ENCODE measurements at regions not wholly inside any gene's neighbourhood (a gene's known extent, or its start where the extent isn't known, plus 50 kb on each side); places are given as distances from the start of the nearest gene placed in this dataset.

DNA sequence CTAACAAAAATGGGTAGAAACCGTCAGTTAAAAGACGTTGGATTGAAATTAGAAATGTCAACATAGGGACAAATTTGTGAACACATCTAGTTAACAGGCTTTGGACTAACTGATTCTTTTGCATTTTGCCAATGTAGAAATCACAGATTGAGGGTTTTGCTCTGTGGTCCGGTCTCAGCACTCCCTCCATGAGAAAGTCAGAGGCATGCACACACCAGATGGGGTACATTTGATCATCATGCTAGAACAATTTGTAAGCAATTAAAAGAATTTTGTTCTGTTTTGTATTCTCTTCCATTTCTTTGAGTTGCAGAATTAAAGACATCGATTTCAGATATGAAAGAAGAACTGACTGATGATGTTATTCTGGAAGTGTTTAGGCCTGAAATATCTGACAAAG lies 179.1 kb upstream of the CCDC68 start:
- no peaks in the 10 kb centered on the region for H3K4me1 Mint-ChIP-seq
- H3K4me3 Mint-ChIP-seq, result no peak overlapping the region
- Histone ChIP-seq H2AFZ (no peak overlapping the region), H3K36me3 (ENCODE audit: insufficient read depth) (no peaks in the 10 kb centered on the region), H3K4me3 (no peak overlapping the region), H3K79me2 (replicated peaks; ENCODE audit: insufficient read depth) (no peaks in the 10 kb centered on the region), H3K27ac (ENCODE audit: low read depth) (no peak overlapping the region), H3K4me1 (ENCODE audit: insufficient read depth) (no peaks in the 10 kb centered on the region), H3K4me2 (no peak overlapping the region), H3K9me2 (ENCODE audit: insufficient read depth) (peaks cover 4% of the 10 kb centered on the region), H3F3A (replicated peaks; ENCODE audit: low read depth) (no peaks in the 10 kb centered on the region), H4K20me1 (replicated peaks; ENCODE audit: insufficient read depth) (no peaks in the 10 kb centered on the region), H3K27me3 (ENCODE audit: insufficient read depth) (no peaks in the 10 kb centered on the region)
- H3K27ac Mint-ChIP-seq, result no peak overlapping the region
- no peak for TF ChIP-seq ZNF114 (CRISPR knock-in tag; IDR thresholded peaks at IDR 0.05)
- TF ChIP-seq EZH2 (IDR thresholded peaks at IDR 0.05; ENCODE audit: low read depth, unreplicated experiment), result no peak
- no peak for TF ChIP-seq NANOG (IDR thresholded peaks at IDR 0.05; ENCODE audit: borderline replicate concordance)
- TF ChIP-seq ZNF331 (CRISPR knock-in tag; IDR thresholded peaks at IDR 0.05; ENCODE audit: low read depth), result no peak
- no peak for TF ChIP-seq POLR2AphosphoS5 (IDR thresholded peaks at IDR 0.05; ENCODE audit: low read depth)
- TF ChIP-seq EZH2phosphoT487 (IDR thresholded peaks at IDR 0.05; ENCODE audit: unreplicated experiment), result no peak
- TF ChIP-seq CREB1 (CRISPR knock-in tag; IDR thresholded peaks at IDR 0.05; ENCODE audit: low read depth), result no peak
- no peaks in the 10 kb centered on the region for H3K27me3 Mint-ChIP-seq (ENCODE audit: insufficient read depth, low read depth, poor library complexity)
- no peaks in the 10 kb centered on the region for H3K36me3 Mint-ChIP-seq (ENCODE audit: low read depth)
- ATAC-seq (no peak), DNase-seq (ENCODE audit: low spot score) (no peak)
- no peaks in the 10 kb centered on the region for H3K9me3 Mint-ChIP-seq

DNA sequence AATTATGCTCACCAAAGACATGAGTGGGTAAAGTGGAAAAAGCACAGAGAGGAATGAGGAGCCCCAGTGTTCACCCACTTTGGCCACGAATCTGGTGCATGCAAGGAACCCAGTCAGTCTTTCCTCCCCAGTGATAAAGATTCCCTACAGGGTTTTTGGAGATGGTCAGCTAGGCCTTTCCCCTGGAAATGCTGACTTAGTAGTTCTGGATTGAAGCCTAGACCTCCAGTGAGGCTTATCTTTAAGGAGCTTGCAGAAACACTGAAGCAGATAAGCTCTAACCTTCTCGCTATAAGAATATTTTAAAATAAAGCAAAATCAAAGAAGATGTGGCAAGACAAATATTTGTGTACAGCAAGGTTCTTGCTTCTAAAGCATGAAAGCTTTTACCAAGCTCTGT lies 178.3 kb upstream of the CCDC68 start:
- no peak overlapping the region for H3K4me3 ChIP-seq
- TF ChIP-seq, protein P1, sequence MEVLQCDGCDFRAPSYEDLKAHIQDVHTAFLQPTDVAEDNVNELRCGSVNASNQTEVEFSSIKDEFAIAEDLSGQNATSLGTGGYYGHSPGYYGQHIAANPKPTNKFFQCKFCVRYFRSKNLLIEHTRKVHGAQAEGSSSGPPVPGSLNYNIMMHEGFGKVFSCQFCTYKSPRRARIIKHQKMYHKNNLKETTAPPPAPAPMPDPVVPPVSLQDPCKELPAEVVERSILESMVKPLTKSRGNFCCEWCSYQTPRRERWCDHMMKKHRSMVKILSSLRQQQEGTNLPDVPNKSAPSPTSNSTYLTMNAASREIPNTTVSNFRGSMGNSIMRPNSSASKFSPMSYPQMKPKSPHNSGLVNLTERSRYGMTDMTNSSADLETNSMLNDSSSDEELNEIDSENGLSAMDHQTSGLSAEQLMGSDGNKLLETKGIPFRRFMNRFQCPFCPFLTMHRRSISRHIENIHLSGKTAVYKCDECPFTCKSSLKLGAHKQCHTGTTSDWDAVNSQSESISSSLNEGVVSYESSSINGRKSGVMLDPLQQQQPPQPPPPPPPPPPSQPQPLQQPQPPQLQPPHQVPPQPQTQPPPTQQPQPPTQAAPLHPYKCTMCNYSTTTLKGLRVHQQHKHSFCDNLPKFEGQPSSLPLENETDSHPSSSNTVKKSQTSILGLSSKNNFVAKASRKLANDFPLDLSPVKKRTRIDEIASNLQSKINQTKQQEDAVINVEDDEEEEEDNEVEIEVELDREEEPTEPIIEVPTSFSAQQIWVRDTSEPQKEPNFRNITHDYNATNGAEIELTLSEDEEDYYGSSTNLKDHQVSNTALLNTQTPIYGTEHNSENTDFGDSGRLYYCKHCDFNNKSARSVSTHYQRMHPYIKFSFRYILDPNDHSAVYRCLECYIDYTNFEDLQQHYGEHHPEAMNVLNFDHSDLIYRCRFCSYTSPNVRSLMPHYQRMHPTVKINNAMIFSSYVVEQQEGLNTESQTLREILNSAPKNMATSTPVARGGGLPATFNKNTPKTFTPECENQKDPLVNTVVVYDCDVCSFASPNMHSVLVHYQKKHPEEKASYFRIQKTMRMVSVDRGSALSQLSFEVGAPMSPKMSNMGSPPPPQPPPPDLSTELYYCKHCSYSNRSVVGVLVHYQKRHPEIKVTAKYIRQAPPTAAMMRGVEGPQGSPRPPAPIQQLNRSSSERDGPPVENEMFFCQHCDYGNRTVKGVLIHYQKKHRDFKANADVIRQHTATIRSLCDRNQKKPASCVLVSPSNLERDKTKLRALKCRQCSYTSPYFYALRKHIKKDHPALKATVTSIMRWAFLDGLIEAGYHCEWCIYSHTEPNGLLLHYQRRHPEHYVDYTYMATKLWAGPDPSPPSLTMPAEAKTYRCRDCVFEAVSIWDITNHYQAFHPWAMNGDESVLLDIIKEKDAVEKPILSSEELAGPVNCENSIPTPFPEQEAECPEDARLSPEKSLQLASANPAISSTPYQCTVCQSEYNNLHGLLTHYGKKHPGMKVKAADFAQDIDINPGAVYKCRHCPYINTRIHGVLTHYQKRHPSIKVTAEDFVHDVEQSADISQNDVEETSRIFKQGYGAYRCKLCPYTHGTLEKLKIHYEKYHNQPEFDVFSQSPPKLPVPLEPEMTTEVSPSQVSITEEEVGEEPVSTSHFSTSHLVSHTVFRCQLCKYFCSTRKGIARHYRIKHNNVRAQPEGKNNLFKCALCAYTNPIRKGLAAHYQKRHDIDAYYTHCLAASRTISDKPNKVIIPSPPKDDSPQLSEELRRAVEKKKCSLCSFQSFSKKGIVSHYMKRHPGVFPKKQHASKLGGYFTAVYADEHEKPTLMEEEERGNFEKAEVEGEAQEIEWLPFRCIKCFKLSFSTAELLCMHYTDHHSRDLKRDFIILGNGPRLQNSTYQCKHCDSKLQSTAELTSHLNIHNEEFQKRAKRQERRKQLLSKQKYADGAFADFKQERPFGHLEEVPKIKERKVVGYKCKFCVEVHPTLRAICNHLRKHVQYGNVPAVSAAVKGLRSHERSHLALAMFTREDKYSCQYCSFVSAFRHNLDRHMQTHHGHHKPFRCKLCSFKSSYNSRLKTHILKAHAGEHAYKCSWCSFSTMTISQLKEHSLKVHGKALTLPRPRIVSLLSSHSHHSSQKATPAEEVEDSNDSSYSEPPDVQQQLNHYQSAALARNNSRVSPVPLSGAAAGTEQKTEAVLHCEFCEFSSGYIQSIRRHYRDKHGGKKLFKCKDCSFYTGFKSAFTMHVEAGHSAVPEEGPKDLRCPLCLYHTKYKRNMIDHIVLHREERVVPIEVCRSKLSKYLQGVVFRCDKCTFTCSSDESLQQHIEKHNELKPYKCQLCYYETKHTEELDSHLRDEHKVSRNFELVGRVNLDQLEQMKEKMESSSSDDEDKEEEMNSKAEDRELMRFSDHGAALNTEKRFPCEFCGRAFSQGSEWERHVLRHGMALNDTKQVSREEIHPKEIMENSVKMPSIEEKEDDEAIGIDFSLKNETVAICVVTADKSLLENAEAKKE (CRISPR knock-in tag; IDR thresholded peaks at IDR 0.05), result no peak
- TF ChIP-seq, protein P2, sequence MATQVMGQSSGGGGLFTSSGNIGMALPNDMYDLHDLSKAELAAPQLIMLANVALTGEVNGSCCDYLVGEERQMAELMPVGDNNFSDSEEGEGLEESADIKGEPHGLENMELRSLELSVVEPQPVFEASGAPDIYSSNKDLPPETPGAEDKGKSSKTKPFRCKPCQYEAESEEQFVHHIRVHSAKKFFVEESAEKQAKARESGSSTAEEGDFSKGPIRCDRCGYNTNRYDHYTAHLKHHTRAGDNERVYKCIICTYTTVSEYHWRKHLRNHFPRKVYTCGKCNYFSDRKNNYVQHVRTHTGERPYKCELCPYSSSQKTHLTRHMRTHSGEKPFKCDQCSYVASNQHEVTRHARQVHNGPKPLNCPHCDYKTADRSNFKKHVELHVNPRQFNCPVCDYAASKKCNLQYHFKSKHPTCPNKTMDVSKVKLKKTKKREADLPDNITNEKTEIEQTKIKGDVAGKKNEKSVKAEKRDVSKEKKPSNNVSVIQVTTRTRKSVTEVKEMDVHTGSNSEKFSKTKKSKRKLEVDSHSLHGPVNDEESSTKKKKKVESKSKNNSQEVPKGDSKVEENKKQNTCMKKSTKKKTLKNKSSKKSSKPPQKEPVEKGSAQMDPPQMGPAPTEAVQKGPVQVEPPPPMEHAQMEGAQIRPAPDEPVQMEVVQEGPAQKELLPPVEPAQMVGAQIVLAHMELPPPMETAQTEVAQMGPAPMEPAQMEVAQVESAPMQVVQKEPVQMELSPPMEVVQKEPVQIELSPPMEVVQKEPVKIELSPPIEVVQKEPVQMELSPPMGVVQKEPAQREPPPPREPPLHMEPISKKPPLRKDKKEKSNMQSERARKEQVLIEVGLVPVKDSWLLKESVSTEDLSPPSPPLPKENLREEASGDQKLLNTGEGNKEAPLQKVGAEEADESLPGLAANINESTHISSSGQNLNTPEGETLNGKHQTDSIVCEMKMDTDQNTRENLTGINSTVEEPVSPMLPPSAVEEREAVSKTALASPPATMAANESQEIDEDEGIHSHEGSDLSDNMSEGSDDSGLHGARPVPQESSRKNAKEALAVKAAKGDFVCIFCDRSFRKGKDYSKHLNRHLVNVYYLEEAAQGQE (IDR thresholded peaks at IDR 0.05; ENCODE audit: unreplicated experiment), result no peak
- TF ChIP-seq STAT1 (IDR thresholded peaks at IDR 0.05; ENCODE audit: unreplicated experiment), result no peak
- no peak for TF ChIP-seq EZH2phosphoT487 (IDR thresholded peaks at IDR 0.05; ENCODE audit: unreplicated experiment)
- TF ChIP-seq, protein P3, sequence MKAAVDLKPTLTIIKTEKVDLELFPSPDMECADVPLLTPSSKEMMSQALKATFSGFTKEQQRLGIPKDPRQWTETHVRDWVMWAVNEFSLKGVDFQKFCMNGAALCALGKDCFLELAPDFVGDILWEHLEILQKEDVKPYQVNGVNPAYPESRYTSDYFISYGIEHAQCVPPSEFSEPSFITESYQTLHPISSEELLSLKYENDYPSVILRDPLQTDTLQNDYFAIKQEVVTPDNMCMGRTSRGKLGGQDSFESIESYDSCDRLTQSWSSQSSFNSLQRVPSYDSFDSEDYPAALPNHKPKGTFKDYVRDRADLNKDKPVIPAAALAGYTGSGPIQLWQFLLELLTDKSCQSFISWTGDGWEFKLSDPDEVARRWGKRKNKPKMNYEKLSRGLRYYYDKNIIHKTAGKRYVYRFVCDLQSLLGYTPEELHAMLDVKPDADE (IDR thresholded peaks at IDR 0.05), result no peak
- TF ChIP-seq POLR2AphosphoS5 (IDR thresholded peaks at IDR 0.05; ENCODE audit: low read depth), result no peak
- TF ChIP-seq EZH2 (IDR thresholded peaks at IDR 0.05; ENCODE audit: low read depth, unreplicated experiment), result no peak

More for the DNA sequence above, 178.3 kb upstream of the CCDC68 start:
- Histone ChIP-seq H3K4me2 (no peak overlapping the region), H3K9me2 (ENCODE audit: insufficient read depth) (peaks cover 10% of the 10 kb centered on the region), H3K36me3 (ENCODE audit: insufficient read depth) (no peaks in the 10 kb centered on the region), H3F3A (replicated peaks; ENCODE audit: low read depth) (no peaks in the 10 kb centered on the region), H4K20me1 (replicated peaks; ENCODE audit: insufficient read depth) (no peaks in the 10 kb centered on the region), H3K27ac (ENCODE audit: low read depth) (no peak overlapping the region), H3K27me3 (ENCODE audit: insufficient read depth) (no peaks in the 10 kb centered on the region), H3K4me1 (ENCODE audit: insufficient read depth) (no peaks in the 10 kb centered on the region), H2AFZ (no peak overlapping the region), H3K79me2 (replicated peaks; ENCODE audit: insufficient read depth) (no peaks in the 10 kb centered on the region)
- ATAC-seq (no peak), DNase-seq (ENCODE audit: low spot score) (no peak)
- H3K27ac Mint-ChIP-seq, result no peak overlapping the region
- H3K4me3 Mint-ChIP-seq, result no peak overlapping the region
- H3K4me1 Mint-ChIP-seq, result no peaks in the 10 kb centered on the region
- no peaks in the 10 kb centered on the region for H3K27me3 Mint-ChIP-seq (ENCODE audit: insufficient read depth, low read depth, poor library complexity)
- no peaks in the 10 kb centered on the region for H3K36me3 Mint-ChIP-seq (ENCODE audit: low read depth)
- H3K9me3 Mint-ChIP-seq, result no peaks in the 10 kb centered on the region; the same call in 2 of the 3 replicates
